A549 (cell line): ENCODE measurements at regions not wholly inside any gene's neighbourhood (a gene's known extent, or its start where the extent isn't known, plus 50 kb on each side); places are given as distances from the start of the nearest gene placed in this dataset.

Experiments used
- ATAC-seq, 2 experiments: fragments of 200-7000 bp in 1 of 2; fragments of >200 bp in 1 of 2; cut with Nextera tagmentation in 1 of 2; cut with Tn5 transposase in 1 of 2; 3 replicates each; pipeline versions ENCODE4 v1.8.0 to v1.9.1; 2018 to 2020; ENCODE audit warnings: mild to moderate bottlenecking in 1 of 2, moderate library complexity in 1 of 2
- CTCF ChIA-PET: fragments of 300-600 bp; sonication (Branson Sonifier 250); formaldehyde crosslinking; extraction: SDS; loops from one replicate; lab custom pipeline; 2021; ENCODE audit warnings: antibody characterized with exemption, inconsistent platforms; lab: Yijun Ruan, JAX
- POLR2A ChIA-PET: fragments of 350-600 bp; formaldehyde crosslinking; extraction: SDS; loops from one replicate; lab custom pipeline; 2021; ENCODE audit warnings: antibody characterized with exemption, inconsistent platforms; lab: Yijun Ruan, JAX
- DNase-seq, 2 experiments: peaks; one replicate each; pipeline versions ENCODE4 v3.0.0 to v3.0.0-alpha.2; 2011 to 2016; ENCODE audit warnings: low read depth in 1 of 2, low spot score in 1 of 2
- FAIRE-seq: peaks from 2 replicates; lab custom pipeline; 2011; peaks lifted over from hg19 to GRCh38; lab: Jason Lieb, UNC
- H3K27ac ChIP-seq, 2 experiments: fragments of >200 bp; sonication (Bioruptor Twin); formaldehyde crosslinking; 3 replicates each; pipeline ENCODE4 v1.5.1; 2016 to 2017
- H3K4me1 ChIP-seq: fragments of >200 bp; sonication (Bioruptor Twin); formaldehyde crosslinking; 3 replicates; pipeline ENCODE4 v1.6.1; 2016
- H3K4me2 ChIP-seq: fragments of >200 bp; sonication (Bioruptor Twin); formaldehyde crosslinking; 3 replicates; pipeline ENCODE4 v1.6.1; 2016
- H3K4me3 ChIP-seq: fragments of >200 bp; sonication (Bioruptor Twin); formaldehyde crosslinking; 3 replicates; pipeline ENCODE4 v1.5.1; 2016
- H3K9me3 ChIP-seq: fragments of >200 bp; sonication (Bioruptor Twin); formaldehyde crosslinking; 3 replicates; pipeline ENCODE4 v1.6.1; 2016
- CBX8 ChIP-seq: fragments of 200-600 bp; sonication (generic); IDR thresholded peaks from 2 replicates; pipeline ENCODE4 v1.6.1; 2016
- CEBPB ChIP-seq, 2 experiments: fragments of >200 bp in 1 of 2; sonication (Bioruptor Twin) in 1 of 2; formaldehyde crosslinking in 1 of 2; IDR thresholded peaks; 2 replicates each; pipeline ENCODE4 v1.6.1; 2012 to 2016
- CHD4 ChIP-seq: fragments of 200-600 bp; sonication (generic); IDR thresholded peaks from 2 replicates; pipeline ENCODE4 v1.6.1; 2016; ENCODE audit warnings: antibody characterized with exemption, mild to moderate bottlenecking, borderline replicate concordance
- FOSL2 ChIP-seq, 2 experiments: fragments of 450-650 bp in 1 of 2; fragments of >200 bp in 1 of 2; sonication (Bioruptor Twin) in 1 of 2; formaldehyde crosslinking; IDR thresholded peaks; 2 replicates each; pipeline versions ENCODE4 v1.5.0 to v1.6.1; 2016 to 2020; ENCODE audit warnings: mild to moderate bottlenecking in 1 of 2, moderate library complexity in 1 of 2
- GATA3 ChIP-seq: IDR thresholded peaks from 2 replicates; pipeline ENCODE4 v1.6.1; 2012; ENCODE audit warnings: borderline replicate concordance
- HOXB13 ChIP-seq: fragments of 250-450 bp; sonication (Bioruptor Pico); IDR thresholded peaks from 2 replicates; pipeline ENCODE4 v1.5.0; 2020; ENCODE audit warnings: low read depth, mild to moderate bottlenecking, moderate library complexity
- HOXB5 ChIP-seq: fragments of 250-450 bp; sonication (Bioruptor Pico); IDR thresholded peaks from 2 replicates; pipeline ENCODE4 v1.5.0; 2020; ENCODE audit warnings: mild to moderate bottlenecking, moderate library complexity
- JUN ChIP-seq, 2 experiments: fragments of >200 bp; sonication (Bioruptor Twin); formaldehyde crosslinking; IDR thresholded peaks; 2 replicates in 1 of 2; 3 replicates in 1 of 2; pipeline ENCODE4 v1.6.1; 2016 to 2017
- JUNB ChIP-seq: fragments of >200 bp; sonication (Bioruptor Twin); formaldehyde crosslinking; IDR thresholded peaks from 2 replicates; pipeline ENCODE4 v1.6.1; 2016
- KDM1A ChIP-seq: fragments of 200-600 bp; sonication (generic); IDR thresholded peaks from 2 replicates; pipeline ENCODE4 v1.6.1; 2016; ENCODE audit warnings: low read depth, mild to moderate bottlenecking
- MAZ ChIP-seq: fragments of 150-350 bp; IDR thresholded peaks from 2 replicates; pipeline ENCODE4 v1.6.1; 2014; ENCODE audit warnings: antibody characterized with exemption, low read depth, low read length, borderline replicate concordance
- MYC ChIP-seq: IDR thresholded peaks from 2 replicates; pipeline ENCODE4 v1.6.1; 2012; ENCODE audit warnings: mild to moderate bottlenecking, inconsistent platforms, low read length, improper control_type of control experiment, borderline replicate concordance
- NFE2L2 ChIP-seq: fragments of 150-350 bp; conservative IDR thresholded peaks from 2 replicates; pipeline ENCODE4 v1.6.1; 2014; ENCODE audit warnings: low read length
- POLR2A ChIP-seq: IDR thresholded peaks from 2 replicates; pipeline ENCODE4 v1.6.1; 2012; ENCODE audit warnings: mild to moderate bottlenecking, low read length
- RAD21 ChIP-seq, 2 experiments: fragments of >200 bp in 1 of 2; sonication (Bioruptor Twin) in 1 of 2; formaldehyde crosslinking in 1 of 2; IDR thresholded peaks in 1 of 2; conservative IDR thresholded peaks in 1 of 2; 2 replicates in 1 of 2; 3 replicates in 1 of 2; pipeline ENCODE4 v1.6.1; 2012 to 2018; ENCODE audit warnings: inconsistent platforms in 1 of 2
- RNF2 ChIP-seq: fragments of 200-600 bp; sonication (generic); IDR thresholded peaks from 2 replicates; pipeline ENCODE4 v1.6.1; 2016; ENCODE audit warnings: low read depth, mild to moderate bottlenecking, antibody characterized with exemption, moderate library complexity, borderline replicate concordance
- whole genome bisulfite sequencing: methylation state at CpG from one replicate; pipeline ENCODE4 v1.1.6; 2017; ENCODE audit errors: missing lambda C conversion rate; 5-methylcytosine and 5-hydroxymethylcytosine counted together
- TF ChIP-seq, protein P1 (sequence below): fragments of >200 bp; sonication (Bioruptor Twin); formaldehyde crosslinking; IDR thresholded peaks from 2 replicates; pipeline ENCODE4 v1.6.1; 2016
- TF ChIP-seq, protein P2 (sequence below): fragments of 250-450 bp; sonication (Bioruptor Pico); IDR thresholded peaks from 2 replicates; pipeline ENCODE4 v1.5.0; 2020; ENCODE audit warnings: low read depth, mild to moderate bottlenecking, moderate library complexity
- TF ChIP-seq, protein P3 (sequence below): fragments of >200 bp; sonication (Bioruptor Twin); formaldehyde crosslinking; IDR thresholded peaks from 3 replicates; pipeline ENCODE4 v1.6.1; 2016
- TF ChIP-seq, protein P4 (sequence below): fragments of 450-650 bp; IDR thresholded peaks from 2 replicates; pipeline ENCODE4 v1.6.1; 2014; ENCODE audit warnings: antibody characterized with exemption

DNA sequence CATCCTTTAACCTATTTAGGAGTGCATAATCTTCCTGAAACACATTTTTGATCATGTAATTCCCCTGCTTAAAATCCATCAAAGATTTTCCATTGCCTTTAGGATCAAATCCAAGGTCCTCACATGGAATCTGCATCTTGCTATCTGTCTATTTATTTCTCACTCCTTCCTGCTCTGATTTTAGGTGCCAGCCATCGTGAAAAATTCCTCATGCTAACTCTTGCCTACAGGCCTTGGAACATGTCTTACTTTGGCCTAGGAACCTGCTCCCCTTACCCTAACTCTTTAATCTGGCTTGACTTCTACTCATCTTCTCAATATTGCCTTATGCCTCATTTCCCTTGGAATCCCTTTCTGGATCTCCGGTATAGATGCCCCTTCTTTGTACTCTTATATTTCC, 1074.3 kb downstream of the TTLL7 start:
- no peak overlapping the region for H3K27ac ChIP-seq
- H3K4me3 ChIP-seq = no peak overlapping the region
- ATAC-seq (no peak), FAIRE-seq (no peak), DNase-seq (no peak)
- POLR2A ChIA-PET = no interaction called here
- H3K4me1 ChIP-seq = no peaks in the 10 kb centered on the region
- H3K9me3 ChIP-seq = no peaks in the 10 kb centered on the region
- H3K4me2 ChIP-seq = no peak overlapping the region
- TF ChIP-seq GATA3 = no peak
- TF ChIP-seq RAD21 (conservative IDR thresholded peaks at IDR 0.05 in 1 of 2, IDR thresholded peaks at IDR 0.05 in 1 of 2) = no peak
- no peak for TF ChIP-seq MAZ
- no peak for TF ChIP-seq MYC
- no peak for TF ChIP-seq RNF2
- TF ChIP-seq, protein P1, sequence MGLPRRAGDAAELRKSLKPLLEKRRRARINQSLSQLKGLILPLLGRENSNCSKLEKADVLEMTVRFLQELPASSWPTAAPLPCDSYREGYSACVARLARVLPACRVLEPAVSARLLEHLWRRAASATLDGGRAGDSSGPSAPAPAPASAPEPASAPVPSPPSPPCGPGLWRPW = no peak
- TF ChIP-seq, protein P2, sequence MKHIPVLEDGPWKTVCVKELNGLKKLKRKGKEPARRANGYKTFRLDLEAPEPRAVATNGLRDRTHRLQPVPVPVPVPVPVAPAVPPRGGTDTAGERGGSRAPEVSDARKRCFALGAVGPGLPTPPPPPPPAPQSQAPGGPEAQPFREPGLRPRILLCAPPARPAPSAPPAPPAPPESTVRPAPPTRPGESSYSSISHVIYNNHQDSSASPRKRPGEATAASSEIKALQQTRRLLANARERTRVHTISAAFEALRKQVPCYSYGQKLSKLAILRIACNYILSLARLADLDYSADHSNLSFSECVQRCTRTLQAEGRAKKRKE (CRISPR knock-in tag) = no peak
- no peak for TF ChIP-seq HOXB13
- WGBS = 12% methylated on average over 2 of the region's 2 CpGs
- CTCF ChIA-PET = no interaction called here

DNA sequence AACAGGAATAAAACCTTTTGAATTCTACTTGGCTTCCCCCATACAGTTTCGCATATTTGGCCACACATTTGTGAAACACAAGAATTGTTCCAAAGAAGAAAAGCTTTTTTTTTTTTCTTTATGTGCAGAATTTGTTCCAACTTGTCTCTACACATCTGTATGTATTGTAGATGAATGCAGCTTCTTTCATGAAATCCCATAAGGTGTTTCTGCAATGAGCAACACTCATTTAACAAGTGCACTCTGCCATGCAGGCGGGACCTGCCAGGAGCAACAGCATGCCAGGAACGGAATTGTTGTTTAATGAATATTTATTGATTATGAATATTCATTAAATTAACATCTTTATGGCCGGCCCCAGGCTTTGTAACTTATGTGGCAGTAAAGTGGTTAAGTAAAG, 1075.0 kb downstream of the TTLL7 start:
- ATAC-seq = no peak
- CTCF ChIA-PET = no interaction called here

DNA sequence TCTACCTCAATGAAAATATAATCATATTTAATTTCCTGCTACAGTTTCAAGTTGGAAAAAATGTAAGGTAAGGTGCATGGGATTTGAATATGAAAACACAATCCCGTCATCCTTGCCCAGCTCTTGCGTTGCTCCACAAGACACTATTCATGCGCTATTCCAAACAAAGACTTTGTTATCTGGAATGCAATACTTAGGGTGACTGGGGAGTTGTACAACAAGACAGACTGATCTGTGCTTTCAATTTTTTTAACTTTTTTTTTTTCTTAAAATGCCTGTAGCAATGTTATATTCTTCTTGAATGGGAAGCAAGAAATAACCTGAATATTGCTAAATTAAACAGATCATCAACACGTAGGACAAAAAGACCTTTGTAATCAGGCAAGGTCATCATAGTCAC, 1077.2 kb downstream of the TTLL7 start:
- FAIRE-seq = no peak
- 27% methylated on average over 4 of the region's 4 CpGs for WGBS
- Histone ChIP-seq H3K4me1 (no peaks in the 10 kb centered on the region), H3K27ac (no peak overlapping the region), H3K4me3 (no peak overlapping the region), H3K9me3 (no peaks in the 10 kb centered on the region)
- POLR2A ChIA-PET = no interaction called here
- DNase-seq = no peak
- TF ChIP-seq NFE2L2 (no peak), CHD4 (no peak), POLR2A (no peak), FOSL2 (IDR thresholded peaks at IDR 0.05) (no peak), FOSL2 (CRISPR knock-in tag; IDR thresholded peaks at IDR 0.05) (no peak), HOXB5 (no peak)
- TF ChIP-seq, protein P3, sequence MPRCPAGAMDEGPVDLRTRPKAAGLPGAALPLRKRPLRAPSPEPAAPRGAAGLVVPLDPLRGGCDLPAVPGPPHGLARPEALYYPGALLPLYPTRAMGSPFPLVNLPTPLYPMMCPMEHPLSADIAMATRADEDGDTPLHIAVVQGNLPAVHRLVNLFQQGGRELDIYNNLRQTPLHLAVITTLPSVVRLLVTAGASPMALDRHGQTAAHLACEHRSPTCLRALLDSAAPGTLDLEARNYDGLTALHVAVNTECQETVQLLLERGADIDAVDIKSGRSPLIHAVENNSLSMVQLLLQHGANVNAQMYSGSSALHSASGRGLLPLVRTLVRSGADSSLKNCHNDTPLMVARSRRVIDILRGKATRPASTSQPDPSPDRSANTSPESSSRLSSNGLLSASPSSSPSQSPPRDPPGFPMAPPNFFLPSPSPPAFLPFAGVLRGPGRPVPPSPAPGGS = no peak
- TF ChIP-seq, protein P2 (CRISPR knock-in tag) = no peak
- TF ChIP-seq, protein P4, sequence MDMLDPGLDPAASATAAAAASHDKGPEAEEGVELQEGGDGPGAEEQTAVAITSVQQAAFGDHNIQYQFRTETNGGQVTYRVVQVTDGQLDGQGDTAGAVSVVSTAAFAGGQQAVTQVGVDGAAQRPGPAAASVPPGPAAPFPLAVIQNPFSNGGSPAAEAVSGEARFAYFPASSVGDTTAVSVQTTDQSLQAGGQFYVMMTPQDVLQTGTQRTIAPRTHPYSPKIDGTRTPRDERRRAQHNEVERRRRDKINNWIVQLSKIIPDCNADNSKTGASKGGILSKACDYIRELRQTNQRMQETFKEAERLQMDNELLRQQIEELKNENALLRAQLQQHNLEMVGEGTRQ = no peak
- TF ChIP-seq, all 56 proteins: peak for 0
- no peak overlapping the region for H3K4me2 ChIP-seq
- ATAC-seq = no peak
- CTCF ChIA-PET = no interaction called here

More for the DNA sequence above, 1075.0 kb downstream of the TTLL7 start:
- WGBS = 9% methylated on average over 4 of the region's 4 CpGs
- DNase-seq = no peak
- POLR2A ChIA-PET = no interaction called here
- Histone ChIP-seq H3K27ac (no peak overlapping the region), H3K4me3 (no peak overlapping the region), H3K4me1 (no peaks in the 10 kb centered on the region), H3K9me3 (no peaks in the 10 kb centered on the region), H3K4me2 (no peak overlapping the region)
- FAIRE-seq = no peak
- TF ChIP-seq CBX8 = no peak
- no peak for TF ChIP-seq KDM1A
- no peak for TF ChIP-seq JUNB
- no peak for TF ChIP-seq CEBPB (IDR thresholded peaks at IDR 0.05)
- TF ChIP-seq, protein P3 = no peak
- no peak for TF ChIP-seq POLR2A
- no peak for TF ChIP-seq HOXB13
- TF ChIP-seq JUN (IDR thresholded peaks at IDR 0.05) = no peak
